HG03469 (cell line): ENCODE measurements at regions not wholly inside any gene's neighbourhood (a gene's known extent, or its start where the extent isn't known, plus 50 kb on each side); places are given as distances from the start of the nearest gene placed in this dataset.

ENCODE experiments used
- ATAC-seq: cut with Tn5 transposase; IDR thresholded peaks from one replicate; pipeline ENCODE4 v1.9.1; 2021; ENCODE audit warnings: mild to moderate bottlenecking, moderate library complexity, moderate number of reproducible peaks; ENCODE audit not compliant: unreplicated experiment

- ATAC-seq = no peak
These were observed 143.4 kb upstream of the CPSF6 start for GRCh38 chr12:69095765-69096477.

DNA sequence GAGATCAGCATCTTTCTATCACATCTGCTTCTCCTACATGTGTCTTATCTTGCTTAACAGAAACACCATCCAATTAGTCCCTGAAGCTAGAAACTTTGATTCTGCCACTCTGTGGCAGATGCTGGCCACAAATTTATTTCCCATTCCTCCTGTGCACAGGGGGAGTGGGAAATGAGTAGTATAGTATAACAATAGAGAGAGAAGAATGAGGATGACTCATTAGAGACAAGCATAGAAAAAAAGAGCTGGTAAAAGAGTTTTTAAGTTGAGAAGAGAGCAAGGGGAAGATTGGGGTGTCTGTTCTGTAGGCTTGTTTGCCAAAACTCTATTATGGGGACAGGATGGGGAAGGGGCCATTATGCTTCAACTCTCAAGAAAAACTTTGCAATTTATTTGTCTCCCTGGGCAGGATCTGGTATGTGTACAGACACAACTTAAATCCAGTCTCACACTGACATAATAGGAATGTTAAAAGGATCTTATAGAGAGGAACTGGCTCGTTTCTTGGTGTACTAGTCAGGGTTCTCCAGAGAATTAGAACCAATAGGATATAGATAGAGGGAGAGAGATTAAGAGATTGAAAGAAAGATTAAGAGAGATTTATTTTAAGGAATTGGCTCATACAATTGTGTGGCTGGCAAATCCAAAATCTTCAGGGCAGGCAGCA lies 142.6 kb upstream of the CPSF6 start:
- no peak for ATAC-seq

DNA sequence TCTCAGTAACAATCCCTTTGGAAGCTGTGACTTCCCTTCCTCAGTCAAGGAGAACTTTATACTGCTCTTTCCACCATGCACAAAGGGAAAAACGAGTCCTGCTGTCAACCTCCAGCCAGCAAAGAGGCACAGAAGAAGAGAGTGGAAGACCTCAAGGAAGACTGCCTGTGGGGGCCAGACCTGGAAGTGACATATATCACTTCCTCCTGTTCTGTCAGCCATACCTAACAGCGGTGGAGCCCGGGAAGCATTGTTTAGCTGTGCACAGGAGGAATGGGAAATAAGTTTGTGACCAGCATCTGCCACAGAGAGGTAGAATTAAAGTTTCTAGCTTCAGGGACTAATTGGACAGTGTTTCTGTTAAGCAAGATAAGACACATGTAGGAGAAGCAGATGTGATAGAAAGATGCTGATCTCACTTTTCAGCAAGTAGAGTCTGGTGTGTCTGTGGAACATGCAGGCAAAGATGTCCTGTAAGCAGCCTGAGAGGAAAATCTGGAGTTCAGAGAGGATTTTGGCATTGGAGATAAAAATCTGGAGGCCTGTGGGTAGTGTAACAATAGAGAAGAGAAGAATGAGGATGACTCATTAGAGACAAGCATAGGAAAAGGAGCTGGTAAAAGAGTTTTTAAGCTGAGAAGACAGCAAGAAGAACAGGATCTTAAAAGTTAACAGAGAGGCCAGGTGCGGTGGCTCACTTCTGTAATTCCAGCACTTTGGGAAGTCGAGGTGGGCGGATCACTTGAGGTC lies 141.6 kb upstream of the CPSF6 start:
- no peak for ATAC-seq

DNA sequence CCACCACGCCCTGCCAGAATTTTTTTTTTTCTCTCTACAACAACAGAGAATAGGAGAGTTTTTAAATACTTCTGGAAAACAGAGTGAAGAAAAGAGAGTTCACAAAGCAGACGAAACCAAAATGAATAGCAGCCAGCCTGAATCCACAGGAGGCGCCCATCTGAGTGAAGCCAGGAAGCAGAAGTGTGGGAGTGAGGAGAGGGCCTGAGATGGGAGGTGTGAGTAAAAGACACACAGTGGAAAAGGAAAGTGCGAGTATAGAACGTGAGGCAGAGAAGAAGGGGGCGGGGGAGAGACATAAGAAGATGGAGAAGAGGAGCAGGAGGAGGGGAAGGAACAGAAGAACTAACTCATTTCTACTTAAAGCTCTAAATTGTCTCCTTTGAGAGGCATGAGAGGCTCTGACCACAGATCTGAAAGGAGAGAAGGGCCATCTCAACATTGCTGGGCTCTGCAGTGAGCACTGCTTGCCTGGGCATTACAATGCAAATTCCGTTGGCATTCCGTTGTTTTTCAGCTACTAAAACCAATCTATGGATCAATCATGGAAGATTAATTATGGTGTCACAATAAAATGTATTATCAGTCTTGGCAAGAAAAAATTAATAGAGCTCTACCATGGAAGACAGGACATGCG lies 140.1 kb upstream of the CPSF6 start:
- ATAC-seq = no peak

GRCh38 chr12:69101505-69101904 lies 137.9 kb upstream of the CPSF6 start:
- no peak for ATAC-seq

DNA sequence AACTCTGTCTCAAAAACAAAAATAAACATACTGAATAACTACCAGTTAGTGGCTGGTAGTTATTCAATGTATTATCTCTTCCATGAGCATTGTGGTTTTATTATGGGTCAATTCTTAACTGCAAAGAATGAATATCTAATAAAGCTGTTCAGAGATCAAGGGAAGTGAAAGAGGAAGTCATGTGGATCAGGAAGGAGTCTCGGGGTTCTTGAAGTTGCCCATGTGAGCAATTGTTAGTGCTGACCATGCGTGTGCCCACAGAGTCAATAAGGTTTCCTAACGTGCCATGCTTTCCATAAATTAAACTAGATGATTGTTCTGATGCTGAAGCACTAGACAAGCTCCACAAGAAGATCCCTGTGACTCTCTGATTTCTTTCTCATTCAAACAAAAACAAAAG lies 136.5 kb upstream of the CPSF6 start:
- no peak for ATAC-seq

DNA sequence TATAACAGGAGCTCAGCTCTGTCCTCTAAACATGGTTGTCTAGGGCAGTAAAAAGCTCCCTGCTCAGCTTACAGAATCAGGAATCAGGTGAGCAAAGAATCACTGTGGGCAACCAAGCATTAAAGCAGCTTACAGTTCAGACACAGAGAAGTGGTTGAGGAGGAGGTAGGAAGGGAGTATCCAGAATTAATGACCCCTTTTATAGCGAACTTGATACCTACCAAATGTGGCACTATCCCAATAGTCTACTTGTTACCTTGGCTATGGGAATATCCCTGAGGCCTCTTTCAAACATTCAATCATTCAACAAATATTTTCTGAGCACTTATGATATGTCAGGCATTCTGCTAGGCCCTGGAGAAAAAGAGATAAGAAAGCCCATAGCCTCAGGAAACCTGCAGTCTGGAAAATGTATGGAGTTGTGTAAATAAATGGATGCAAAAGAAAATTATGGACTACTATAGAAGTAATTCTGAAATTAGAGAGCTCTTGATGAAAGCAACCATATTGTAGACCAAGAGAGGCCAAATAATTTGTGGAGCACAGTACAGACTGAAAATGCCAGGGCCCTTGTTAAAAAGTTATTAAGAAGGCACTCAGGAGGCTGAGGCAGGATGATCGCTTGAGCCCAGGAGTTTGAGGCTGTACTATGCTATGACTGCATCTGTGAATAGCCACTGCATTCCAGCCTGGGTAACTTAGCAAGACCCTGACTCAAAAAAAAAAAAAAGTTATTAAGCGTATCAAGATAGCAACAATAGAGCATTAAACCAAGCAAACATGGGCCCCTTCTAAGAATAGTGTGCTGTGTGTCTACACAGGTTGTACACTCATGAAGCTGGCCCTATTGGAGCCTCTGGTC lies 134.0 kb upstream of the CPSF6 start:
- ATAC-seq = no peak

DNA sequence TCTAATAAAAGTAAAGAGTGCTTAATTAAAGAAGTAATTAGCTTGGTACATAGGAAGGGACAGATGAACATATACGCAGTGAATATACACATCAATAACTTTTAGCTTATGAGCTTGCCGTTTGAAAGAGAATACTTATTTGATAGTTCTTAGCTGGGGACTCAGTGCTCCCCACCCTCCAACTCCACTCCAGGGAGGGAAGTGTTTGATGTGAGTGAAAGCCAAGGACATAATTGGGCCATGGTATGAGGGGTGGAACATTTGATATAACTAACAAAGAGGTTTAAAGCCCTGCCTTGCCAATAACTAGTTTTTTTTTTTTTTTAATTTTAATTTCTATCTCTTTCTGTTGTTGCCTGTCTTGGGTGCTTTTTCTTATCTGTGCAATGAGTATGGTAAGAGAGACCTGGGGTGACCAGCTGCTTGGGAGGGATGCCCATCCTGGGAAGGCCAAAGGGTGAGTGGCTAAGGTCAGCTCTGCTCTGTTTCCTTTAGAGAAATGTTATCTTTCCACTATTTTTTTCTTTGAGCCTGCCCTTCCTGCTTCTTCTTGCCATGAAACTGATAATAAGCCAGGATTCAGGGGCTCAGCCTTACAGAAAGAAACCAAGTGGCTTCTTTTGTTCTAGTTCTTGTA lies 132.8 kb upstream of the CPSF6 start:
- no peak for ATAC-seq

GRCh38 chr12:69107541-69107940 lies 131.8 kb upstream of the CPSF6 start:
- ATAC-seq = no peak

DNA sequence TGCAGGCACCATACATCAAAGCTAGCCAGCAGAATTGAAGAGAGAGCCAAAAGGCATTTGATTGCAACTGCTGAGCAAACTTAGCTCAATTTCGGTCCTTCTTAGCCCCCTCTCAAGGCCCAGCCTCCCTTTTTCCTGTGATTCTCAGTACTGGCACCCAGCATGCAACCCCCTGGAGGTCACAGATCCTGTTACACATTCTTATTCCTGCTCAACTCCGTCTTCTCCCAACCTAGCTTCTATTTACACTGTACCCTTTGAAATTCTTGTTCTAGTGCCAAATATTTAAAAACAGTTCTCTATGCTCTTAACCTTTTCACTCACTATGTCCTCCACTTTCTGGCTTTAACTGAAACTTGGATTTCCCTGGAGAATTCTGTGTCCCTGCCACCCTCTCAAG lies 131.3 kb upstream of the CPSF6 start:
- ATAC-seq = no peak

DNA sequence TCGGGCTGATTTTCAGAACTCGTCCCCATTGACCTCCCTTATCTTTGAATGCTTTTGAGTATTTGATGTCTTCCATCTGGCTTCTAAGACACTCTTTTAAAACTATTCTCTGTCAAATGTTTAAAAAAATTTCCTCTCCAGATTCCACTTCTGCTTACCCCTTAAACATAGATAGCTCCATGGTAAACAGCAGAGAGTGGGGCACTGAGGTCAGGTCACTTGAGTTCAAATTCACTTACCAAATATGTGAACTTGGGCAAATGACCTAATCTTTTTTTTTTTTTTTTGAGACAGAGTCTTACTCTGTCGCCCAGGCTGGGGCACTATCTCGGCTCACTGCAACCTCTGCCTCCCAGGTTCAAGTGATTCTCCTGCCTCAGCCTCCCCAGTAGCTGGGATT lies 126.8 kb upstream of the CPSF6 start:
- ATAC-seq = no peak

- no peak for ATAC-seq
These were observed 124.3 kb upstream of the CPSF6 start for GRCh38 chr12:69115099-69115498.

- no peak for ATAC-seq
These were observed 123.4 kb upstream of the CPSF6 start for GRCh38 chr12:69115951-69116350.

- no peak for ATAC-seq
These were observed 121.7 kb upstream of the CPSF6 start for GRCh38 chr12:69117566-69118266.

DNA sequence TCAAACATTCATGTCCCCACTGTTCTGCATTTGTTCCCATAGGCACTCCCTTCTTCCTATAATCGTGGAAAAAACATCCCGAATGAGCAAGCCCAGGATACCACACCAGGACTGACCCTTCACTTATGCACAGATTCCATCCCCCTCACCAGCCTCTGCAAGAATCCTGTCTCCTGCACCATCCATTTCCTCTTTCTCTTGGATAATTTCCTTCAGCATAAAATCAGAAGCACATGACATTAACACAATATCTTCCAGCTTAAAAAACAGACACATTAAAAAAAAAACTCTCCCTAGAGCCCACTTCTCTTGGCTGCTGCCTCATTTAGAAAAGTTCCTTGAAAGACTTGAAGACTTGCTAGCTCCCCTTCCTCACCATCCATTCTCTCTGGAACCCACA lies 120.9 kb upstream of the CPSF6 start:
- ATAC-seq = no peak

- ATAC-seq = no peak
These were observed 119.6 kb upstream of the CPSF6 start for GRCh38 chr12:69119770-69120169.

GRCh38 chr12:69120354-69120753 lies 119.0 kb upstream of the CPSF6 start:
- no peak for ATAC-seq

DNA sequence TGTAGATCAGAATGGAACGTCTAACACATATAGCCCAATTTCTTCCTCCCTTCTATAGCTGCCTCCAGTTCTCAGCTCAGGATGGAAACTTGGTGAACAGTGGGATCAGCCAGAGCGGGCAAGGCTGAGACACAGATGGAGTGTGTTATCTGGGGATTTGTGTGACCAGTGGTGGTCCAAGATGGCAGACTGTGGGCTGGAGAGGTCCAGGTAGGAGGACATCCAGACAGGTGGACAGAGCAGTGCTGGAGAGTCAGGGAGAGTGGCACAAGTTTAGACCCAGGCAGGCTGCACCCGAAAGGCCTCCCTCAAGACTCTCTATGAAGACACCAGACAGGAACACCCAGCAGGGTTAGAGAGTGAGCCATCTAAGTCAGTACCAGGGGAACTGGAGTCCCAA lies 116.1 kb upstream of the CPSF6 start:
- ATAC-seq = no peak

GRCh38 chr12:69123919-69124638 lies 115.3 kb upstream of the CPSF6 start:
- no peak for ATAC-seq
